ENCODE measurements at regions not wholly inside any gene's neighbourhood (a gene's known extent, or its start where the extent isn't known, plus 50 kb on each side); places are given as distances from the start of the nearest gene placed in this dataset.
"Not testable (repeated sequence)": the region's sequence is repeated elsewhere in the genome, so short reads cannot be mapped to it uniquely, and the experiment has no call there.

DNA sequence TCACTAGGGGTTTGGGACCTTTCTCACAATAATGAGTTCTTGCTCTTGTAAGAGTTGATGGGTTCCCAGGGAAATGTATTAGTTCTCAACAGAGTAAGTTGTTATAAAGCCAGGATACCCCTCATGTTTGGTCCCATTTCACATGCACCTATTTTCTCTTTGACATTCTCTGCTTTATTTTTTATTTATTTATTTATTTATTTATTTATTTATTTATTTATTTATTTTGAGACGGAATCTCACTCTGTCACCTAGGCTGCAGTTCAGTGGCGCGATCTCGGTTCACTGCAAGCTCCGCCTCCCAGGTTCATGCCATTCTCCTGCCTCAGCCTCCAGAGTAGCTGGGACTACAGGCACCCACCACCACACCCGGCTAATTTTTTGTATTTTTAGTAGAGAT lies 52.2 kb downstream of the ACTRT1 start:
- H3K27me3 Mint-ChIP-seq; H3K27ac ChIP-seq (ENCODE audit: low read length); ATAC-seq (replicated peaks in 1 of 4); H3K36me3 Mint-ChIP-seq; H3K4me3 ChIP-seq (ENCODE audit: control insufficient read depth in 1 of 2, extremely low read depth in 1 of 2, low read length in 1 of 2); H3K9me3 Mint-ChIP-seq; POLR2A ChIA-PET; H3K27me3 ChIP-seq (replicated peaks in 1 of 2; ENCODE audit: control insufficient read depth in 2 of 2, extremely low read depth in 1 of 2, insufficient read depth in 2 of 2, low read length in 1 of 2); H3K4me1 Mint-ChIP-seq; H3K9me3 ChIP-seq; H3K27ac Mint-ChIP-seq; H3K4me1 ChIP-seq (ENCODE audit: control insufficient read depth in 1 of 2, extremely low read depth in 1 of 2, insufficient read depth in 2 of 2, low read length in 2 of 2); DNase-seq; H3K36me3 ChIP-seq (ENCODE audit: control insufficient read depth in 2 of 2, extremely low read depth in 1 of 2, insufficient read depth in 1 of 2, low read length in 1 of 2); H3K4me3 Mint-ChIP-seq; CTCF ChIA-PET: not testable (repeated sequence)
- WGBS (ENCODE audit: insufficient coverage), result no CpG with 5 or more reads among the region's 6 CpGs

DNA sequence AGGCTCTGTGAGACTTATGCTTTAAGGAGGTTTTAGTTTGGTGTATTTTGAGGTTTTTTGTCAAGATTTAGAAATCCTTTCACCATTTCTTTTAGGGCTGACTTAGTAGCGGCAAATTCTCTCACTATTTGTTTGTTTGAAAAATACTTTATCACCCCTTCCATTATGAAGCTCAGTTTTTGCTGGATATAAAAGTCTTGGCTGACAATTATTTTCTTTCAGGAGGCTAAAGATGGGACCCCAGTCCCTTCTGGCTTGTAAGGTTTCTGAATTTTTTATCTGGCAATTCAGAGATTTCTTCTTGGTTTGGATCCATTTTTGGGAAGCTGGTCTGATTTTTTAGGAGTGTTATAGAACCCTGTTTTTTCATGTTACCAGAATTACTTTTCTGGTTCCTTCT lies 88.5 kb downstream of the ACTRT1 start:
- no peaks in the 10 kb centered on the region for H3K9me3 ChIP-seq

DNA sequence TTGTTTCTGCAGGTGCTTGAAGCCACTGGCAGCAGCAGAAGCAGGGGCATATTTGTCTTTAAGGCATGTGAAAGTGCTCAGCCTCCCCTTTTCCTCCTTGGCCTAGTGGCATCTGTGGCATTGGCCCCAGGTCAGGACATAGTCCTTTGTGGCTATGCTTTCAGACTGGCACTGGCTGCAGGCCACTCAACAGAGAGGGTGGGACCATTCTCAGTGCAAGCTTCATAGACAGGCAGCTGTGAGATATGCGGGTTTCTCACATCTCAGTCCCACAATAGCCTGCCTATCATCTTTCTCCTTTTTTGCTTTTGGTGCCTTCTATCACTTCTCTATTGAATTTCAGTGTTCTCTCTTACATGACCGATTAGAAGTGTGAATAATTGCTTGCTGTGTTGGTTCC lies 104.8 kb downstream of the ACTRT1 start:
- Mint-ChIP-seq H3K4me1 (no peaks in the 10 kb centered on the region), H3K9me3 (no peaks in the 10 kb centered on the region), H3K27me3 (no peaks in the 10 kb centered on the region), H3K27ac (no peak overlapping the region), H3K36me3 (no peaks in the 10 kb centered on the region), H3K4me3 (no peak overlapping the region)
- H3K4me1 ChIP-seq (ENCODE audit: control insufficient read depth in 1 of 2, extremely low read depth in 1 of 2, insufficient read depth in 2 of 2, low read length in 2 of 2), result no peaks in the 10 kb centered on the region
- no peaks in the 10 kb centered on the region for H3K36me3 ChIP-seq (ENCODE audit: control insufficient read depth in 2 of 2, extremely low read depth in 1 of 2, insufficient read depth in 1 of 2, low read length in 1 of 2)
- no peaks in the 10 kb centered on the region for H3K27me3 ChIP-seq (replicated peaks in 1 of 2; ENCODE audit: control insufficient read depth in 2 of 2, extremely low read depth in 1 of 2, insufficient read depth in 2 of 2, low read length in 1 of 2)
- H3K27ac ChIP-seq (ENCODE audit: low read length), result no peak overlapping the region
- DNase-seq (no peak), ATAC-seq (replicated peaks in 1 of 4) (no peak)
- no peaks in the 10 kb centered on the region for H3K9me3 ChIP-seq
- ChIA-PET POLR2A (no interaction called here), CTCF (no interaction called here)
- WGBS (ENCODE audit: insufficient coverage), result no CpG with 5 or more reads among the region's 2 CpGs
- H3K4me3 ChIP-seq (ENCODE audit: control insufficient read depth in 1 of 2, extremely low read depth in 1 of 2, low read length in 1 of 2), result no peak overlapping the region

More for the DNA sequence above, 88.5 kb downstream of the ACTRT1 start:
- no peak overlapping the region for H3K4me3 Mint-ChIP-seq
- H3K9me3 Mint-ChIP-seq, result peaks cover 0 to 5% (median 5%) of the 10 kb centered on the region in 3 donors
- no peak overlapping the region for H3K27ac Mint-ChIP-seq
- POLR2A ChIA-PET, result interaction anchor here in 1 of 2 donors (0.6 kb wide), 1 partner anchor 587 kb away, joined by 3 read pairs; no protein-coding TSS in a partner anchor
- H3K4me1 ChIP-seq (ENCODE audit: control insufficient read depth in 1 of 2, extremely low read depth in 1 of 2, insufficient read depth in 2 of 2, low read length in 2 of 2), result no peaks in the 10 kb centered on the region
- no peaks in the 10 kb centered on the region for H3K36me3 ChIP-seq (ENCODE audit: control insufficient read depth in 2 of 2, extremely low read depth in 1 of 2, insufficient read depth in 1 of 2, low read length in 1 of 2)
- CTCF ChIA-PET, result no interaction called here
- H3K27ac ChIP-seq (ENCODE audit: low read length), result no peak overlapping the region
- no peak overlapping the region for H3K4me3 ChIP-seq (ENCODE audit: control insufficient read depth in 1 of 2, extremely low read depth in 1 of 2, low read length in 1 of 2)
- H3K27me3 ChIP-seq (replicated peaks in 1 of 2; ENCODE audit: control insufficient read depth in 2 of 2, extremely low read depth in 1 of 2, insufficient read depth in 2 of 2, low read length in 1 of 2), result no peaks in the 10 kb centered on the region
- no peak for ATAC-seq (replicated peaks in 1 of 4)
- WGBS (ENCODE audit: insufficient coverage), result no CpG with 5 or more reads among the region's 1 CpG
- no peaks in the 10 kb centered on the region for H3K27me3 Mint-ChIP-seq
- no peaks in the 10 kb centered on the region for H3K36me3 Mint-ChIP-seq
- no peak for DNase-seq
- H3K4me1 Mint-ChIP-seq, result no peaks in the 10 kb centered on the region

DNA sequence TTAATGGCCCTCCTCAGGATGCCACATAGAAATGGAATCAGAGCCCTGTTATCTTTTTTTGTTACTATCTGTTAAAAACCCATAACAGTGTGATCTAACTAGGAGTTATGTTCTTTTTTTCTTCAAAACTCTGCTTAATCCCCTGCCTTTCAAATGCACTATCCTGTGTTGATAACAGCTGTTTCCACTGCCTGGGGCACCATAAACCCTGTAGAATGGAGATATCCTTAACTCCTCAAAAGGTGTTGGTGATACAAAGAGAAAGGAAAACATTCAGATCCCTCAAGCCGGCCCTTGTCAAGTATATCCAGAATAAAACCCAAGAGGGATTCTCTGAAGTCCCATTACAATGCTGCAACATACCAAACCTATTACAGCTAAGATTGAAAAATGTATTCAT lies 108.6 kb downstream of the ACTRT1 start:
- H3K36me3 ChIP-seq (ENCODE audit: control insufficient read depth in 2 of 2, extremely low read depth in 1 of 2, insufficient read depth in 1 of 2, low read length in 1 of 2), result no peaks in the 10 kb centered on the region
- H3K9me3 ChIP-seq, result no peaks in the 10 kb centered on the region
- Mint-ChIP-seq H3K4me3 (no peak overlapping the region), H3K4me1 (no peaks in the 10 kb centered on the region), H3K27me3 (peaks cover 0 to 4% of the 10 kb centered on the region in 2 donors), H3K36me3 (no peaks in the 10 kb centered on the region), H3K27ac (no peak overlapping the region), H3K9me3 (no peaks in the 10 kb centered on the region)
- no peak for ATAC-seq (replicated peaks in 1 of 4)
- WGBS (ENCODE audit: insufficient coverage), result no CpG with 5 or more reads among the region's 1 CpG
- H3K4me3 ChIP-seq (ENCODE audit: control insufficient read depth in 1 of 2, extremely low read depth in 1 of 2, low read length in 1 of 2), result no peak overlapping the region
- ChIA-PET POLR2A (no interaction called here), CTCF (no interaction called here)
- H3K4me1 ChIP-seq (ENCODE audit: control insufficient read depth in 1 of 2, extremely low read depth in 1 of 2, insufficient read depth in 2 of 2, low read length in 2 of 2), result no peaks in the 10 kb centered on the region
- no peak overlapping the region for H3K27ac ChIP-seq (ENCODE audit: low read length)
- no peaks in the 10 kb centered on the region for H3K27me3 ChIP-seq (replicated peaks in 1 of 2; ENCODE audit: control insufficient read depth in 2 of 2, extremely low read depth in 1 of 2, insufficient read depth in 2 of 2, low read length in 1 of 2)
- DNase-seq, result no peak

DNA sequence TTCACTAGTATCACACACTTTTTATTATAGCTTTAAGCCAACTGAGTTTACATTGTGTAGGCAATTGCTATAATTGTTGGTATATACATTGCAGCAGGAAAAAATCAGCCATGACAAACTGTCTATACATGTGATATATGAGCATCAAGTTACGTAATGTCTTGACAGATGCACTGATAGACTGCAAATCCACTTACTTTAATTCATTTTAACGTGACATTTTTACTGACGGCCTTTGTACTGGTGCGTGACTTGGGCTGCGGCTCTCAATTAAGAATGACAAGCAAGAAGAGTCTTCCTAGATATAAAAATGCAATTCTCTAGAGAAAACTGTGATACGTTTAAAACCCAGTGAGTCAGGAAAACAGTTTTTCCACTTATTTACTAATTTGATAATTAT lies 143.8 kb downstream of the ACTRT1 start:
- H3K9me3 Mint-ChIP-seq, result peaks cover 0 to 1% (median under 1%) of the 10 kb centered on the region in 3 donors
- no peak overlapping the region for H3K4me3 ChIP-seq (ENCODE audit: control insufficient read depth in 1 of 2, extremely low read depth in 1 of 2, low read length in 1 of 2)
- CTCF ChIA-PET, result no interaction called here
- no peak overlapping the region for H3K4me3 Mint-ChIP-seq
- DNase-seq (no peak), ATAC-seq (replicated peaks in 1 of 4) (no peak)
- H3K4me1 ChIP-seq (ENCODE audit: control insufficient read depth in 1 of 2, extremely low read depth in 1 of 2, insufficient read depth in 2 of 2, low read length in 2 of 2), result no peaks in the 10 kb centered on the region
- no peaks in the 10 kb centered on the region for H3K27me3 ChIP-seq (replicated peaks in 1 of 2; ENCODE audit: control insufficient read depth in 2 of 2, extremely low read depth in 1 of 2, insufficient read depth in 2 of 2, low read length in 1 of 2)
- H3K36me3 Mint-ChIP-seq, result no peaks in the 10 kb centered on the region
- no peak overlapping the region for H3K27ac ChIP-seq (ENCODE audit: low read length)
- H3K9me3 ChIP-seq, result no peaks in the 10 kb centered on the region
- WGBS (ENCODE audit: insufficient coverage), result no CpG with 5 or more reads among the region's 6 CpGs
- peaks cover 0 to 7% of the 10 kb centered on the region in 2 donors for H3K27me3 Mint-ChIP-seq
- no peaks in the 10 kb centered on the region for H3K36me3 ChIP-seq (ENCODE audit: control insufficient read depth in 2 of 2, extremely low read depth in 1 of 2, insufficient read depth in 1 of 2, low read length in 1 of 2)
- POLR2A ChIA-PET, result no interaction called here
- H3K27ac Mint-ChIP-seq, result no peak overlapping the region
- no peaks in the 10 kb centered on the region for H3K4me1 Mint-ChIP-seq

DNA sequence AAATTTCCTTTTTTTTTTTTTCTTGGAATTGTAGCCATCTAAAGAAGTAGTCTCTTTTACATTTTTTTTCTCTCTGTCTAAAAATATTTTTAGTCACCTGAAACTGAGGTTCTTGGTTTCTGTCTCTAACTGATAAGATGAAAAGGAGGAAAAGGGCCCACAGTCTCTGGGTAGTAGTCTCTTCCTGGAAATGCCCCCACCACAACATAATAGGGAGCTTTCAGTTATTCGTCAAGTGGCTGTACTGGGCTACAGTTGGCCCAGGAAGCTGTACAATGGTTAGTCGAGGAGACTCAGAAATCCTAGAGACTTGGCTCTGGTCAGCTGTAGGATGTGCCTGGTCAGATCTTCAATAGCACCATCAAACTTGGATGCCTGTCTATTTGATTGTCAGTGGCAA lies 163.4 kb downstream of the ACTRT1 start:
- Mint-ChIP-seq H3K27me3 (no peaks in the 10 kb centered on the region), H3K27ac (no peak overlapping the region), H3K4me1 (no peaks in the 10 kb centered on the region), H3K4me3 (no peak overlapping the region), H3K36me3 (no peaks in the 10 kb centered on the region), H3K9me3 (peaks cover 0 to 11% (median 0%) of the 10 kb centered on the region in 3 donors)
- ChIA-PET CTCF (no interaction called here), POLR2A (no interaction called here)
- 0% methylated on average over 1 of the region's 2 CpGs for WGBS (ENCODE audit: insufficient coverage)
- no peaks in the 10 kb centered on the region for H3K36me3 ChIP-seq (ENCODE audit: control insufficient read depth in 2 of 2, extremely low read depth in 1 of 2, insufficient read depth in 1 of 2, low read length in 1 of 2)
- no peaks in the 10 kb centered on the region for H3K27me3 ChIP-seq (replicated peaks in 1 of 2; ENCODE audit: control insufficient read depth in 2 of 2, extremely low read depth in 1 of 2, insufficient read depth in 2 of 2, low read length in 1 of 2)
- H3K4me1 ChIP-seq (ENCODE audit: control insufficient read depth in 1 of 2, extremely low read depth in 1 of 2, insufficient read depth in 2 of 2, low read length in 2 of 2), result no peaks in the 10 kb centered on the region
- DNase-seq, result no peak
- no peak for ATAC-seq (replicated peaks in 1 of 4)
- H3K4me3 ChIP-seq (ENCODE audit: control insufficient read depth in 1 of 2, extremely low read depth in 1 of 2, low read length in 1 of 2), result no peak overlapping the region
- no peak overlapping the region for H3K27ac ChIP-seq (ENCODE audit: low read length)
- H3K9me3 ChIP-seq, result no peaks in the 10 kb centered on the region

DNA sequence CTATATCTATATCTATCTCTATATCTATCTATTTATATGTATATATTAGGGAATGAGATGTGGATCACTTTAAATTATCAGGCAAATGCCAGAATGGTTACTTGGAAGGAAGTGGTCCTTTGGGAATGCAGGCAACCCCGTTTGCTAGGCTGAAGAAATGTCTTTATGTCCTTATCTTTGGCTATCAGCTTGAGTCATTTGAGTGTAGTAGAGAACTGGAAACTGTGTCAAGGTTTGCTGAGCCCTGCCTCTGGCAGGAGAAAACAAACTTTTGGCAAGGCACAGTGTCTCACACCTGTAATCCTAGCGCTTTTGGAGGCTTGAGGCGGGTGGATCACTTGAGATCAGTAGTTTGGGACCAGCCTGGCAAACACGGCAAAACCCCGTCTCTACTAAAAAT lies 167.3 kb downstream of the ACTRT1 start:
- H3K27ac Mint-ChIP-seq, result no peak overlapping the region
- Histone ChIP-seq H3K4me3 (ENCODE audit: control insufficient read depth in 1 of 2, extremely low read depth in 1 of 2, low read length in 1 of 2) (no peak overlapping the region), H3K27me3 (replicated peaks in 1 of 2; ENCODE audit: control insufficient read depth in 2 of 2, extremely low read depth in 1 of 2, insufficient read depth in 2 of 2, low read length in 1 of 2) (no peaks in the 10 kb centered on the region), H3K9me3 (no peaks in the 10 kb centered on the region), H3K4me1 (ENCODE audit: control insufficient read depth in 1 of 2, extremely low read depth in 1 of 2, insufficient read depth in 2 of 2, low read length in 2 of 2) (no peaks in the 10 kb centered on the region), H3K36me3 (ENCODE audit: control insufficient read depth in 2 of 2, extremely low read depth in 1 of 2, insufficient read depth in 1 of 2, low read length in 1 of 2) (no peaks in the 10 kb centered on the region), H3K27ac (ENCODE audit: low read length) (no peak overlapping the region)
- no peaks in the 10 kb centered on the region for H3K36me3 Mint-ChIP-seq
- no peak for DNase-seq
- ChIA-PET CTCF (no interaction called here), POLR2A (interaction anchor here in 1 of 2 donors (0.6 kb wide), 1 partner anchor 52 kb away, joined by 3 read pairs; no protein-coding TSS in a partner anchor)
- H3K4me3 Mint-ChIP-seq, result no peak overlapping the region
- WGBS (ENCODE audit: insufficient coverage), result 50% methylated on average over 1 of the region's 5 CpGs
- peaks cover 0 to 5% (median 0%) of the 10 kb centered on the region in 3 donors for H3K9me3 Mint-ChIP-seq
- no peaks in the 10 kb centered on the region for H3K27me3 Mint-ChIP-seq
- no peak for ATAC-seq (replicated peaks in 1 of 4)
- no peaks in the 10 kb centered on the region for H3K4me1 Mint-ChIP-seq

Measured in T-cell (primary cell).